ENCODE measurements at regions not wholly inside any gene's neighbourhood (a gene's known extent, or its start where the extent isn't known, plus 50 kb on each side); places are given as distances from the start of the nearest gene placed in this dataset.
A peak's percentile ranks its signal among the peaks of the same experiment; 100 is the strongest.

- WGBS, 4 donors, result 74 to 77% (median 76%) methylated on average over 22 of the region's 22 CpGs
- Histone ChIP-seq H3K4me3 (no peak overlapping the region), H3K27ac (no peak overlapping the region), H3K27me3 (no peaks in the 10 kb centered on the region), H3K36me3 (replicated peaks in 1 of 2) (no peaks in the 10 kb centered on the region), H3K9me3 (replicated peaks in 1 of 3) (no peaks in the 10 kb centered on the region), H3K4me1 (replicated peaks in 1 of 2) (no peaks in the 10 kb centered on the region)
- TF ChIP-seq POLR2A (IDR thresholded peaks at IDR 0.05), result no peak
- TF ChIP-seq, protein P1, sequence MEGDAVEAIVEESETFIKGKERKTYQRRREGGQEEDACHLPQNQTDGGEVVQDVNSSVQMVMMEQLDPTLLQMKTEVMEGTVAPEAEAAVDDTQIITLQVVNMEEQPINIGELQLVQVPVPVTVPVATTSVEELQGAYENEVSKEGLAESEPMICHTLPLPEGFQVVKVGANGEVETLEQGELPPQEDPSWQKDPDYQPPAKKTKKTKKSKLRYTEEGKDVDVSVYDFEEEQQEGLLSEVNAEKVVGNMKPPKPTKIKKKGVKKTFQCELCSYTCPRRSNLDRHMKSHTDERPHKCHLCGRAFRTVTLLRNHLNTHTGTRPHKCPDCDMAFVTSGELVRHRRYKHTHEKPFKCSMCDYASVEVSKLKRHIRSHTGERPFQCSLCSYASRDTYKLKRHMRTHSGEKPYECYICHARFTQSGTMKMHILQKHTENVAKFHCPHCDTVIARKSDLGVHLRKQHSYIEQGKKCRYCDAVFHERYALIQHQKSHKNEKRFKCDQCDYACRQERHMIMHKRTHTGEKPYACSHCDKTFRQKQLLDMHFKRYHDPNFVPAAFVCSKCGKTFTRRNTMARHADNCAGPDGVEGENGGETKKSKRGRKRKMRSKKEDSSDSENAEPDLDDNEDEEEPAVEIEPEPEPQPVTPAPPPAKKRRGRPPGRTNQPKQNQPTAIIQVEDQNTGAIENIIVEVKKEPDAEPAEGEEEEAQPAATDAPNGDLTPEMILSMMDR (IDR thresholded peaks at IDR 0.05), result no peak
- intact Hi-C loops (cut with DNase I), result no loop called here
- peak in 1 of 7 donors; percentile 33 for DNase-seq
Measured at GRCh38 chr16:35144212-35144932, 1685.0 kb downstream of the TP53TG3F start.

DNA sequence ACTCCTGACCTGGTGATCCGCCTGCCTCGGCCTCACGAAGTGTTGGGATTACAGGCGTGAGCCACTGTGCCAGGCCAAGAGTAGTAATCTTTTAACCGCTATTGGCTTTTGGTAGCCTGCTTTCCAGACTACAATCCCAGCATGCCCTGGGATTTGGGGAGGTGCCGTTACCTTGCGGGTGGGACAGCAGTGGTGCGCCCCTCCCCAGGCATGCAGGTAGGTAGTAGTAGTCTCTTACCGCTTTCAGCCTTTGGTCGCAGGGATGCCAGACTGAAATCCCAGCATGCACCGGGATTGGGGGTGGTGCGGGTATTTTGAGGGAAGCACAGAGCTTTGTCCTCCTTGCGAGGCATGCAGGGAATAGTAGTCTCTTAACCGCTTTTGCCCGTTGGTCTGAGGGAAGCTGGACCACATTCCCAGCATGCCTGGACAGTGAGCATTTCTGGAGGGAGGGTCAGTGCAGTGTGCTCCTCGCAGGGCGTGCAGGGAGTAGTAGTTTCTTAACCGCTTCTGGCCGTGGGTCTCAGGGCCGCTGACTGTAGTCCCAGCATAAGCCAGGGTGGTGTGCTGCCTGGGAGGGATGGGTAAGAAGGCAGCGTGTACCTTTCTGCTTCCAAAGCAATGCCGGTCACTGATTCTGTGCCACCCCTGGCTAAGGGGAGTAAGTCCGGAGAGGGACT, 1686.8 kb downstream of the TP53TG3F start:
- no peaks in the 10 kb centered on the region for H3K27me3 ChIP-seq
- 79 to 84% (median 82%) methylated on average over 20 to 23 of the region's 23 CpGs for WGBS, 4 donors
- no peaks in the 10 kb centered on the region for H3K36me3 ChIP-seq (replicated peaks in 1 of 2)
- no peak overlapping the region for H3K27ac ChIP-seq
- no peaks in the 10 kb centered on the region for H3K4me1 ChIP-seq (replicated peaks in 1 of 2)
- no peak overlapping the region for H3K4me3 ChIP-seq
- TF ChIP-seq, protein P1 (IDR thresholded peaks at IDR 0.05), result no peak
- no peak for TF ChIP-seq POLR2A (IDR thresholded peaks at IDR 0.05)
- intact Hi-C loops (cut with DNase I), result no loop called here
- DNase-seq, result peak in 1 of 7 donors; percentile 27
- H3K9me3 ChIP-seq (replicated peaks in 1 of 3), result no peaks in the 10 kb centered on the region

- no peak overlapping the region for H3K27ac ChIP-seq
- peak in 1 of 7 donors; percentile 37 for DNase-seq
- H3K4me3 ChIP-seq, result no peak overlapping the region
- intact Hi-C loops (cut with DNase I), result no loop called here
- no peaks in the 10 kb centered on the region for H3K27me3 ChIP-seq
- no peaks in the 10 kb centered on the region for H3K36me3 ChIP-seq (replicated peaks in 1 of 2)
- no peaks in the 10 kb centered on the region for H3K9me3 ChIP-seq (replicated peaks in 1 of 3)
- no peak for TF ChIP-seq POLR2A (IDR thresholded peaks at IDR 0.05)
- TF ChIP-seq, protein P1 (IDR thresholded peaks at IDR 0.05), result no peak
- no peaks in the 10 kb centered on the region for H3K4me1 ChIP-seq (replicated peaks in 1 of 2)
- 74 to 78% (median 77%) methylated on average over 8 to 14 of the region's 14 CpGs for WGBS, 4 donors
Measured at GRCh38 chr16:35146723-35147458, 1687.5 kb downstream of the TP53TG3F start.

All from adrenal gland (tissue), 9 donors.